HEK293 (cell line): ENCODE measurements at regions not wholly inside any gene's neighbourhood (a gene's known extent, or its start where the extent isn't known, plus 50 kb on each side); places are given as distances from the start of the nearest gene placed in this dataset.

ENCODE experiments used
- CTCF ChIA-PET: fragments of 350-600 bp; formaldehyde crosslinking; extraction: SDS; loops from one replicate; lab custom pipeline; 2021; ENCODE audit warnings: antibody characterized with exemption; lab: Yijun Ruan, JAX
- POLR2A ChIA-PET: fragments of 300-600 bp; formaldehyde crosslinking; extraction: SDS; loops from one replicate; lab custom pipeline; 2020; ENCODE audit warnings: antibody characterized with exemption, inconsistent platforms; lab: Yijun Ruan, JAX
- H3K27ac ChIP-seq: fragments of 200-500 bp; sonication (Bioruptor generic); 2 replicates; pipeline ENCODE4 v1.5.1; 2014; ENCODE audit warnings: low read depth, low read length, control low read depth, inconsistent platforms; ENCODE audit errors: extremely low read depth
- H3K36me3 ChIP-seq, 2 experiments: fragments of 200-500 bp in 1 of 2; sonication (Bioruptor generic) in 1 of 2; 1 replicate in 1 of 2; 2 replicates in 1 of 2; pipeline ENCODE4 v1.5.1; 2014 to 2017; ENCODE audit warnings: inconsistent platforms in 2 of 2, low read length in 2 of 2; ENCODE audit not compliant: control insufficient read depth in 2 of 2, insufficient read depth in 1 of 2
- H3K4me1 ChIP-seq: fragments of 200-500 bp; sonication (Bioruptor generic); 2 replicates; pipeline ENCODE4 v1.5.1; 2014; ENCODE audit warnings: mild to moderate bottlenecking, low read length, inconsistent platforms; ENCODE audit not compliant: control insufficient read depth, insufficient read depth
- H3K4me3 ChIP-seq: 2 replicates; pipeline ENCODE4 v1.5.1; 2011; ENCODE audit warnings: low read depth, mild to moderate bottlenecking, control low read depth, low read length, moderate library complexity
- H3K9me3 ChIP-seq: fragments of 200-500 bp; sonication (Bioruptor generic); 2 replicates; pipeline ENCODE4 v1.5.1; 2014; ENCODE audit warnings: low read depth, low read length, inconsistent platforms; ENCODE audit not compliant: control insufficient read depth, insufficient read depth
- AEBP2 ChIP-seq: fragments of 450-650 bp; formaldehyde crosslinking; IDR thresholded peaks from 2 replicates; pipeline ENCODE4 v1.5.1; 2016; ENCODE audit warnings: missing biosample characterization, missing genetic modification characterization, borderline replicate concordance
- BCL6B ChIP-seq: fragments of 450-650 bp; formaldehyde crosslinking; IDR thresholded peaks from 2 replicates; pipeline ENCODE4 v1.5.1; 2017; ENCODE audit warnings: missing biosample characterization, missing genetic modification characterization
- EGR2 ChIP-seq: fragments of 450-650 bp; formaldehyde crosslinking; IDR thresholded peaks from 2 replicates; pipeline ENCODE4 v1.5.1; 2016; ENCODE audit warnings: low read depth, missing biosample characterization, missing genetic modification characterization
- GLIS1 ChIP-seq: fragments of 450-650 bp; formaldehyde crosslinking; IDR thresholded peaks from 2 replicates; pipeline ENCODE4 v1.5.1; 2016; ENCODE audit warnings: missing biosample characterization, missing genetic modification characterization
- PBX3 ChIP-seq: sonication (generic); formaldehyde crosslinking; IDR thresholded peaks from 2 replicates; pipeline ENCODE4 v1.8.1; 2022; ENCODE audit warnings: mild to moderate bottlenecking, moderate library complexity, missing genetic modification reagents
- SALL2 ChIP-seq: fragments of 450-650 bp; formaldehyde crosslinking; IDR thresholded peaks from 2 replicates; pipeline ENCODE4 v1.5.0; 2017; ENCODE audit warnings: missing biosample characterization, mild to moderate bottlenecking, missing genetic modification characterization, borderline replicate concordance
- TRIM28 ChIP-seq: IDR thresholded peaks from 2 replicates; pipeline ENCODE4 v1.6.1; 2011; ENCODE audit warnings: low read length, control low read depth, borderline replicate concordance
- WT1 ChIP-seq: fragments of 450-650 bp; formaldehyde crosslinking; IDR thresholded peaks from 2 replicates; pipeline ENCODE4 v1.5.1; 2016; ENCODE audit warnings: missing biosample characterization, missing genetic modification characterization
- YY1 ChIP-seq: fragments of 450-650 bp; formaldehyde crosslinking; IDR thresholded peaks from 2 replicates; pipeline ENCODE4 v1.5.1; 2018; ENCODE audit warnings: missing biosample characterization, missing genetic modification characterization
- ZFP41 ChIP-seq: fragments of 450-650 bp; formaldehyde crosslinking; IDR thresholded peaks from 2 replicates; pipeline ENCODE4 v1.5.1; 2016; ENCODE audit warnings: missing biosample characterization, missing genetic modification characterization, borderline replicate concordance
- ZNF10 ChIP-seq: fragments of 450-650 bp; formaldehyde crosslinking; IDR thresholded peaks from 2 replicates; pipeline ENCODE4 v1.5.1; 2017; ENCODE audit warnings: missing biosample characterization, missing genetic modification characterization
- ZNF114 ChIP-seq: fragments of 450-650 bp; formaldehyde crosslinking; IDR thresholded peaks from 2 replicates; pipeline ENCODE4 v1.5.0; 2017; ENCODE audit warnings: missing biosample characterization, missing genetic modification characterization
- ZNF140 ChIP-seq: fragments of 450-650 bp; formaldehyde crosslinking; IDR thresholded peaks from 2 replicates; pipeline ENCODE4 v1.5.1; 2016; ENCODE audit warnings: missing biosample characterization, missing genetic modification characterization
- ZNF16 ChIP-seq: fragments of 450-650 bp; formaldehyde crosslinking; IDR thresholded peaks from 2 replicates; pipeline ENCODE4 v1.5.1; 2016; ENCODE audit warnings: low read depth, missing biosample characterization, missing genetic modification characterization
- ZNF223 ChIP-seq: fragments of 450-650 bp; formaldehyde crosslinking; IDR thresholded peaks from 2 replicates; pipeline ENCODE4 v1.5.1; 2016; ENCODE audit warnings: missing biosample characterization, missing genetic modification characterization
- ZNF248 ChIP-seq: fragments of 450-650 bp; formaldehyde crosslinking; IDR thresholded peaks from 2 replicates; pipeline ENCODE4 v1.5.1; 2017; ENCODE audit warnings: missing biosample characterization, missing genetic modification characterization
- ZNF416 ChIP-seq: fragments of 450-650 bp; formaldehyde crosslinking; IDR thresholded peaks from 2 replicates; pipeline ENCODE4 v1.5.1; 2016; ENCODE audit warnings: missing biosample characterization, missing genetic modification characterization
- ZNF423 ChIP-seq: fragments of 450-650 bp; formaldehyde crosslinking; IDR thresholded peaks from 2 replicates; pipeline ENCODE4 v1.5.1; 2016; ENCODE audit warnings: missing biosample characterization, missing genetic modification characterization
- ZNF518A ChIP-seq: fragments of 450-650 bp; formaldehyde crosslinking; conservative IDR thresholded peaks from 2 replicates; pipeline ENCODE4 v1.5.1; 2016; ENCODE audit warnings: low read depth, missing biosample characterization, missing genetic modification characterization
- ZNF585B ChIP-seq: fragments of 450-650 bp; formaldehyde crosslinking; IDR thresholded peaks from 2 replicates; pipeline ENCODE4 v1.5.1; 2016; ENCODE audit warnings: missing biosample characterization, missing genetic modification characterization
- ZNF596 ChIP-seq: fragments of 450-650 bp; IDR thresholded peaks from 2 replicates; pipeline ENCODE4 v1.5.0; 2018; ENCODE audit warnings: missing biosample characterization, mild to moderate bottlenecking, missing genetic modification characterization, moderate library complexity
- ZNF768 ChIP-seq: fragments of 450-650 bp; formaldehyde crosslinking; IDR thresholded peaks from 2 replicates; pipeline ENCODE4 v1.5.1; 2018; ENCODE audit warnings: missing biosample characterization, mild to moderate bottlenecking, missing genetic modification characterization
- ZNF777 ChIP-seq: fragments of 450-650 bp; formaldehyde crosslinking; IDR thresholded peaks from 2 replicates; pipeline ENCODE4 v1.5.1; 2017; ENCODE audit warnings: missing biosample characterization, missing genetic modification characterization, borderline replicate concordance
- ZNF830 ChIP-seq: fragments of 450-650 bp; IDR thresholded peaks from 2 replicates; pipeline ENCODE4 v1.5.0; 2018; ENCODE audit warnings: missing biosample characterization, missing genetic modification characterization, low read depth, mild to moderate bottlenecking, moderate library complexity
- ZSCAN30 ChIP-seq: fragments of 450-650 bp; IDR thresholded peaks from 2 replicates; pipeline ENCODE4 v1.5.1; 2018; ENCODE audit warnings: missing biosample characterization, mild to moderate bottlenecking, missing genetic modification characterization, moderate library complexity
- ZXDB ChIP-seq: fragments of 450-650 bp; formaldehyde crosslinking; IDR thresholded peaks from 2 replicates; pipeline ENCODE4 v1.5.1; 2016; ENCODE audit warnings: missing biosample characterization, missing genetic modification characterization
- TF ChIP-seq, protein P1 (sequence below): fragments of 450-650 bp; formaldehyde crosslinking; IDR thresholded peaks from 2 replicates; pipeline ENCODE4 v1.5.1; 2017; ENCODE audit warnings: missing biosample characterization, missing genetic modification characterization

GRCh38 chr6:12348530-12349511, 58.7 kb downstream of the EDN1 start:
- ChIA-PET CTCF (interaction anchor here (0.6 to 1.9 kb wide), 7 partner anchors 31 to 257 kb away, joined by 3 to 7 read pairs (median 4); no protein-coding TSS in a partner anchor), POLR2A (interaction anchor here (0.7 to 1.2 kb wide), 6 partner anchors 17 to 305 kb away, joined by 3 to 6 read pairs (median 4); partner anchors contain the start of gene EDN1)
- H3K36me3 ChIP-seq = no peaks in the 10 kb centered on the region
- no peaks in the 10 kb centered on the region; the same call in 1 of the 2 replicates for H3K4me1 ChIP-seq
- H3K27ac ChIP-seq = no peak overlapping the region
- H3K4me3 ChIP-seq = no peak overlapping the region
- H3K9me3 ChIP-seq = no peaks in the 10 kb centered on the region
- TF ChIP-seq ZSCAN30 (tag by site-specific recombination) (no peak), ZNF114 (tag by site-specific recombination) (no peak), GLIS1 (tag by site-specific recombination) (peak; percentile 90), ZNF768 (tag by site-specific recombination) (no peak), ZXDB (tag by site-specific recombination) (no peak), ZNF248 (tag by site-specific recombination) (no peak), ZNF585B (no peak), AEBP2 (no peak), ZFP41 (tag by site-specific recombination) (no peak), ZNF830 (tag by site-specific recombination) (no peak), SALL2 (tag by site-specific recombination) (no peak), YY1 (tag by site-specific recombination) (no peak), WT1 (tag by site-specific recombination) (no peak), EGR2 (tag by site-specific recombination) (peak; percentile 80), ZNF518A (tag by site-specific recombination) (no peak), BCL6B (tag by site-specific recombination) (no peak), PBX3 (no peak), ZNF416 (tag by site-specific recombination) (no peak), ZNF223 (tag by site-specific recombination) (no peak), ZNF423 (tag by site-specific recombination) (no peak), ZNF596 (tag by site-specific recombination) (no peak), ZNF777 (no peak), TRIM28 (no peak), ZNF10 (tag by site-specific recombination) (no peak), ZNF16 (tag by site-specific recombination) (no peak), ZNF140 (no peak)
- TF ChIP-seq, protein P1, sequence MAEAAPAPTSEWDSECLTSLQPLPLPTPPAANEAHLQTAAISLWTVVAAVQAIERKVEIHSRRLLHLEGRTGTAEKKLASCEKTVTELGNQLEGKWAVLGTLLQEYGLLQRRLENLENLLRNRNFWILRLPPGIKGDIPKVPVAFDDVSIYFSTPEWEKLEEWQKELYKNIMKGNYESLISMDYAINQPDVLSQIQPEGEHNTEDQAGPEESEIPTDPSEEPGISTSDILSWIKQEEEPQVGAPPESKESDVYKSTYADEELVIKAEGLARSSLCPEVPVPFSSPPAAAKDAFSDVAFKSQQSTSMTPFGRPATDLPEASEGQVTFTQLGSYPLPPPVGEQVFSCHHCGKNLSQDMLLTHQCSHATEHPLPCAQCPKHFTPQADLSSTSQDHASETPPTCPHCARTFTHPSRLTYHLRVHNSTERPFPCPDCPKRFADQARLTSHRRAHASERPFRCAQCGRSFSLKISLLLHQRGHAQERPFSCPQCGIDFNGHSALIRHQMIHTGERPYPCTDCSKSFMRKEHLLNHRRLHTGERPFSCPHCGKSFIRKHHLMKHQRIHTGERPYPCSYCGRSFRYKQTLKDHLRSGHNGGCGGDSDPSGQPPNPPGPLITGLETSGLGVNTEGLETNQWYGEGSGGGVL (tag by site-specific recombination) = peak; percentile 86
